Kidney (tissue), 13 donors: ENCODE measurements at regions not wholly inside any gene's neighbourhood (a gene's known extent, or its start where the extent isn't known, plus 50 kb on each side); places are given as distances from the start of the nearest gene placed in this dataset.

Experiments
- DNase-seq, 5 donors: peaks; one replicate each; pipeline ENCODE4 v3.0.0-alpha.2; 2013 to 2020
- FAIRE-seq: peaks from 2 replicates; lab custom pipeline; 2012; peaks lifted over from hg19 to GRCh38; lab: Jason Lieb, UNC
- H3K27ac ChIP-seq, 2 donors: one replicate each; pipeline ENCODE4 v1.7.0; 2013; ENCODE audit warnings: low read depth in 2 of 2, low read length in 2 of 2, inconsistent platforms in 1 of 2
- H3K27me3 ChIP-seq: one replicate; pipeline ENCODE4 v1.7.1; 2013; ENCODE audit warnings: low read length, inconsistent platforms; ENCODE audit not compliant: control insufficient read depth, insufficient read depth
- H3K36me3 ChIP-seq, 3 donors: one replicate each; pipeline versions ENCODE4 v1.7.0 to v1.7.1; 2013; ENCODE audit warnings: low read length in 3 of 3, control low read depth in 1 of 3, inconsistent platforms in 1 of 3; ENCODE audit not compliant: insufficient read depth in 3 of 3, control insufficient read depth in 2 of 3
- H3K4me1 ChIP-seq, 3 donors: one replicate each; pipeline versions ENCODE4 v1.7.0 to v1.7.1; 2013; ENCODE audit warnings: low read length in 3 of 3, inconsistent platforms in 1 of 3, low read depth in 1 of 3; ENCODE audit not compliant: control insufficient read depth in 2 of 3, insufficient read depth in 2 of 3
- H3K4me3 ChIP-seq, 3 donors: one replicate each; pipeline versions ENCODE4 v1.7.0 to v1.8.1; 2013; ENCODE audit warnings: low read length in 3 of 3, control low read depth in 1 of 3, inconsistent platforms in 1 of 3
- H3K9ac ChIP-seq, 3 donors: one replicate each; pipeline versions ENCODE4 v1.7.0 to v1.7.1; 2013; ENCODE audit warnings: low read length in 3 of 3, control low read depth in 1 of 3, inconsistent platforms in 1 of 3
- H3K9me3 ChIP-seq, 3 donors: one replicate each; pipeline versions ENCODE4 v1.7.0 to v1.7.1; 2013; ENCODE audit warnings: low read length in 3 of 3, control low read depth in 1 of 3, inconsistent platforms in 1 of 3; ENCODE audit not compliant: control insufficient read depth in 2 of 3, insufficient read depth in 1 of 3
- intact Hi-C: fragments of 100-400 bp; cut with DNase I; formaldehyde crosslinking; loops from one replicate; pipeline ENCODE4 v1.11.1; 2022
- TF ChIP-seq, protein P1 (sequence below): IDR thresholded peaks from 3 replicates; pipeline ENCODE4 v1.5.1; 2012; ENCODE audit warnings: mild to moderate bottlenecking, moderate library complexity, borderline replicate concordance; ENCODE audit not compliant: insufficient read depth; ENCODE audit errors: extremely low read depth
- donor health status: control.
- donor health status: control.
- donor health status: control.
- donor health status: control.
- donor health status: control.
- donor health status: DM: yes; HTN: yes; CAD: no.
- donor health status: Normal renal cell carcinoma (clear cell type).

DNA sequence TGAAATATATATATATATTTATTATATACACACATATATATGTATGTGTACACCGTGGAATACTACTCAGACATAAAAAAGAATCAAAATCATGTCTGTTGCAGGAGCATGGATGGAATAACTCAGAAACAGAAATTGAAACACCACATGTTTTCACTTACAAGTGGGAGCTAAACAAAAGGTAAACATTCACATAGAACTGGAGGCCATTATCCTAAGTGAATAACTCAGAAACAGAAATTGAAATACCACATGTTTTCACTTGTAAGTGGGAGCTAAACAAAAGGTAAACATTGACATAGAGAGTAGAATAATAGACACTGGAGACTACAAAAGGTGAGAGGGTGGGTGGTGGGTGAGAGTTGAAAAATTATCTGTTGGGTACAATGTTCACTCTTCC lies 171.5 kb upstream of the GOLIM4 start:
- no peak for FAIRE-seq
- Histone ChIP-seq H3K27me3 (no peaks in the 10 kb centered on the region), H3K27ac (no peak overlapping the region)

DNA sequence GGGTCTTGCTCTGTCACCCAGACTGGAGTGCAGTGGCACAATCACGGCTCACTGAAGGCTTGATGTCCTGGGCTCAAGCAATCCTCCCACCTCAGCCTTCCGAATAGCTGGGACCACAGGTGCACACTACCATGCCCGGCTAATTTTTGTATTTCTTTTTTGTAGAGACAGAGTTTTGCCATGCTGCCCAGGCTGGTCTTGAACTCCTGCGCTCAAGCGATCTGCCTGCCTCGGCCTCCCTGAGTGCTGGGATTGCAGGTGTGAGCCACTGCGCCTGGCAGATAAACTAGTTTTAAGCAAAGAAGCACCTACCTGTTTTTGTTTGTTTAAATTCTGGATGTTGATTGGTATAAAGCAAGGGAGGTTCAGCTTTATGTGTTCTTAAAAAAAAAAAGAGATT lies 170.6 kb upstream of the GOLIM4 start:
- H3K9ac ChIP-seq: no peak overlapping the region
- H3K4me3 ChIP-seq: no peak overlapping the region
- TF ChIP-seq, protein P1, sequence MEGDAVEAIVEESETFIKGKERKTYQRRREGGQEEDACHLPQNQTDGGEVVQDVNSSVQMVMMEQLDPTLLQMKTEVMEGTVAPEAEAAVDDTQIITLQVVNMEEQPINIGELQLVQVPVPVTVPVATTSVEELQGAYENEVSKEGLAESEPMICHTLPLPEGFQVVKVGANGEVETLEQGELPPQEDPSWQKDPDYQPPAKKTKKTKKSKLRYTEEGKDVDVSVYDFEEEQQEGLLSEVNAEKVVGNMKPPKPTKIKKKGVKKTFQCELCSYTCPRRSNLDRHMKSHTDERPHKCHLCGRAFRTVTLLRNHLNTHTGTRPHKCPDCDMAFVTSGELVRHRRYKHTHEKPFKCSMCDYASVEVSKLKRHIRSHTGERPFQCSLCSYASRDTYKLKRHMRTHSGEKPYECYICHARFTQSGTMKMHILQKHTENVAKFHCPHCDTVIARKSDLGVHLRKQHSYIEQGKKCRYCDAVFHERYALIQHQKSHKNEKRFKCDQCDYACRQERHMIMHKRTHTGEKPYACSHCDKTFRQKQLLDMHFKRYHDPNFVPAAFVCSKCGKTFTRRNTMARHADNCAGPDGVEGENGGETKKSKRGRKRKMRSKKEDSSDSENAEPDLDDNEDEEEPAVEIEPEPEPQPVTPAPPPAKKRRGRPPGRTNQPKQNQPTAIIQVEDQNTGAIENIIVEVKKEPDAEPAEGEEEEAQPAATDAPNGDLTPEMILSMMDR: no peak
- intact Hi-C loops: no loop called here
- FAIRE-seq: no peak
- H3K4me1 ChIP-seq: no peaks in the 10 kb centered on the region
- no peaks in the 10 kb centered on the region for H3K9me3 ChIP-seq
- H3K36me3 ChIP-seq: no peaks in the 10 kb centered on the region
- DNase-seq: no peak
- no peak overlapping the region for H3K27ac ChIP-seq
- no peaks in the 10 kb centered on the region for H3K27me3 ChIP-seq

More for the DNA sequence above, 171.5 kb upstream of the GOLIM4 start:
- Histone ChIP-seq H3K36me3 (no peaks in the 10 kb centered on the region), H3K9ac (no peak overlapping the region), H3K4me3 (no peak overlapping the region), H3K4me1 (no peaks in the 10 kb centered on the region), H3K9me3 (no peaks in the 10 kb centered on the region)
- TF ChIP-seq, protein P1: no peak
- DNase-seq: no peak
- intact Hi-C loops: no loop called here

DNA sequence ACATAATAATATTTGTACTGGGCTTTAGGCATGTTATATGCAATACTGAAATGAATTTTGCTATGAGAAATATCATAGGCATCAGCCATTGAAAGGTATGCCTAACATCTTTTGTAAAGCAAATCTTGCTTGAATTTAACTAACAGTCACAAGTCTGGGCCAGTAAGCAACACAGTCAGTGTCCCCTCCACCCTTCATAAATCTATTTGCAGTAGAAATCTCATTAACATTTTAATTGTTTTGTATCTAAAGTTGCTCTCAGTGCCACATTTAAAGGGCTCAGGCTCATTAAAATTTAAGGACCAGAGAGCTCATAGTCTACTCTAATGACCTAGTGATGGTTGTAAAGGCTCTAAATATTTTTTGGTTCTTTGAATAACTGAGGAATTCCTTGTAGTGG lies 167.2 kb upstream of the GOLIM4 start:
- intact Hi-C loops: no loop called here
- Histone ChIP-seq H3K9ac (no peak overlapping the region), H3K27ac (no peak overlapping the region), H3K4me3 (no peak overlapping the region), H3K36me3 (no peaks in the 10 kb centered on the region), H3K9me3 (no peaks in the 10 kb centered on the region), H3K27me3 (no peaks in the 10 kb centered on the region), H3K4me1 (no peaks in the 10 kb centered on the region)
- FAIRE-seq: no peak
- no peak for DNase-seq
- TF ChIP-seq, protein P1: no peak

DNA sequence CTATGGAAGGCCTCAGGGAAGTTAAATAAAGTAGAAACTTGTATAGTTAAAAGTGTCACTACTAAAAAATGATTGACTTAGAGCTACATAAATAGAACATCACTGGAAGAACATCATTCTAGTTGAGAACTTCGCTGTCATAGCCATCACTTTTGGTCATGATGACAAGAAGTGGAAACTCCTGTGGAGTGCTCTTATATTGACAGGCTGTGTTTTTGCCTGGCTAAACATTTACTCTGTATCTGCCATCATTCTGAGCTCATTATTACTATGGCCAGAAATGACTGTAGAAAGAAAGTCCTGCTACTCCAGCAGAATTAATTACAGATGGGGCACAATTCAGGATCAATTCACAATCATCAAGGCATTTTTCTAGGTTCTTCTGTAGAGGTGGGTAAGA lies 165.1 kb upstream of the GOLIM4 start:
- no peaks in the 10 kb centered on the region for H3K27me3 ChIP-seq
- H3K4me1 ChIP-seq: no peaks in the 10 kb centered on the region
- intact Hi-C loops: no loop called here
- H3K9ac ChIP-seq: no peak overlapping the region
- no peak for DNase-seq
- H3K27ac ChIP-seq: no peak overlapping the region
- no peak overlapping the region for H3K4me3 ChIP-seq
- H3K36me3 ChIP-seq: no peaks in the 10 kb centered on the region
- no peak for FAIRE-seq
- H3K9me3 ChIP-seq: peaks cover 0 to 3% (median 0%) of the 10 kb centered on the region in 3 donors
- TF ChIP-seq, protein P1: no peak
